CD4-positive, alpha-beta T cell treated with Interleukin-15 for 4 hours (primary cell): ENCODE measurements at regions not wholly inside any gene's neighbourhood (a gene's known extent, or its start where the extent isn't known, plus 50 kb on each side); places are given as distances from the start of the nearest gene placed in this dataset.
"Not testable (repeated sequence)": the region's sequence is repeated elsewhere in the genome, so short reads cannot be mapped to it uniquely, and the experiment has no call there.

Experiments used
- DNase-seq: peaks from one replicate; pipeline ENCODE4 v3.0.0-alpha.2; 2020; ENCODE audit warnings: low spot score

DNA sequence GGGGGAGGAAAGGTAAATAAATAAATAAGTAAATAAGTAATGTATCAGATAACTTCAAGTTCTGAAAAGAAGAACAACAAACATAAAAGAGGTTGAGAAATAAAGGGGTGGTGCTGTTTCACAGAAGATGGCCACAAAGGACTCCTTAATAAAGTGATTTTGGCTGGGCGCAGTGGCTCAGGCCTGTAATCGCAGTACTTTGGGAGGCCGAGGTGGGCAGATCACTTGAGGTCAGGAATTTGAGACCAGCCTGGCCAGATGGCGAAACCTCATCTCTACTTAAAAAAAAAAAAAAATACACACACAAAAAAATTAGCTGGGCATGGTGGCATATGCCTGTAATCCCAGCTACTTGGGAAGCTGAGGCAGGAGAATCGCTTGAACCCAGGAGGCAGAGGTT is 315.5 kb downstream of the MIAT start:
- not testable (repeated sequence) for DNase-seq

- DNase-seq, result no peak
Observed at GRCh38 chr22:26974034-26974433, 316.6 kb downstream of the MIAT start.

- no peak for DNase-seq
Observed at GRCh38 chr22:26974914-26975803, 317.8 kb downstream of the MIAT start.

DNA sequence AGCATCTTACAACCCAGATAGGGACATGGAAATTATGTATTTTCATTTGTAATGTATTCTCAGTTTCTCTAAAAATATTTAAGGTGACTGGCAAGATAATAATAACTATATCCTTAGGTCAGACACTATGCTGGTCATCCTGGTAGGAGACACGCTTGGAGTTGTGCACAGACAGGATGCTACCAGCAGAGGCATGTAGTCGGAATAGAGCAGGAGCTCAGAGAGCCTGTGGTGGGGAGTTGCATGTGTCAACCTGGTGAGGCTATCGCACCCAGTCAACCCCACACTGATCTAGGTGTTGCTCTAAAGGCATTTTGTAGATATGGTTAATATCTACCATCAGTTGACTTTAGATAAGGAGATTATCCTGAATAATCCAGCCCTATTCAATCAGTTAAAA is 318.5 kb downstream of the MIAT start:
- DNase-seq, result no peak

- no peak for DNase-seq
Observed at GRCh38 chr22:26977741-26978376, 320.5 kb downstream of the MIAT start.

DNA sequence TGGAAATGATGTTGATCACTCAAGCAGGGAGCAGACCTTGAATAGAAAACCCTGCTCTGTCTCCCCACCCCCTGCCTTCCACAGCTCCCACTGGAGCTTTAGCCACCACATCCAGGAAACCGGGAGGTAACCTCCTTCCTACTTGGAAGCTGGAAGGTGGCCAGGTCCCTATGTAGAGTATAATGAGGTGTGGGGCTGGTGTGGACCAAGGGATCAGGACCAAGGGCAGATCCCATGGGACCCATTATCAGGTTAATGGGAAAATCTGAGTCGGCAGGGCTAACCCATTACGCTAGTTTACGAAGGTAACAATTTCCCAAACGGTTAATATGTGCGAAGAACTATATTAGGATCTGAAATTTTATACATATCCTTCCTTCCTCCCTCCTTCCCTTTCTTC is 321.9 kb downstream of the MIAT start:
- no peak for DNase-seq

DNA sequence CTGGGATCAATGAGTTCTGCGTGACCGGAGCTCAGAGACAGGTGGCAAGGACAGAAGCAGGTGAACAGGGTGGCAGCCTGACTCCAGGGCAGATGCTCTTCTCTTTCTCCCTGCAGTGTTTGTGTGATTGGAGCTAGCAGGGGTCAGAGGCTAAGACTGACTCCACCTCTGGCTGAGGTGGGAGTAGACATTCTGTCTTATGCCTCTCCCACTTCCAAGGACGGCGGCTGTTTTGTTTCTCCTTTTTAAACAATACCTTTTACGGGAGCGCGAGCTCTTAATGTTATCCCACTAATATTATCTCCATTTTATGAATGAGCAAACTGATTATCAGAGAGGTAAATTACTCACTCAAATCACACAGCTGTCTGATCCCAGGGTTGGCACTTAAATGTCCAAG is 323.7 kb downstream of the MIAT start:
- no peak for DNase-seq

- DNase-seq, result no peak
Observed at GRCh38 chr22:26981541-26981940, 324.2 kb downstream of the MIAT start.

GRCh38 chr22:26983311-26983710 is 325.9 kb downstream of the MIAT start:
- DNase-seq, result no peak

- no peak for DNase-seq
Observed at GRCh38 chr22:26985206-26985605, 327.8 kb downstream of the MIAT start.

- DNase-seq, result no peak
Observed at GRCh38 chr22:26985931-26986782, 328.8 kb downstream of the MIAT start.

- no peak for DNase-seq
Observed at GRCh38 chr22:26986884-26987283, 329.5 kb downstream of the MIAT start.

DNA sequence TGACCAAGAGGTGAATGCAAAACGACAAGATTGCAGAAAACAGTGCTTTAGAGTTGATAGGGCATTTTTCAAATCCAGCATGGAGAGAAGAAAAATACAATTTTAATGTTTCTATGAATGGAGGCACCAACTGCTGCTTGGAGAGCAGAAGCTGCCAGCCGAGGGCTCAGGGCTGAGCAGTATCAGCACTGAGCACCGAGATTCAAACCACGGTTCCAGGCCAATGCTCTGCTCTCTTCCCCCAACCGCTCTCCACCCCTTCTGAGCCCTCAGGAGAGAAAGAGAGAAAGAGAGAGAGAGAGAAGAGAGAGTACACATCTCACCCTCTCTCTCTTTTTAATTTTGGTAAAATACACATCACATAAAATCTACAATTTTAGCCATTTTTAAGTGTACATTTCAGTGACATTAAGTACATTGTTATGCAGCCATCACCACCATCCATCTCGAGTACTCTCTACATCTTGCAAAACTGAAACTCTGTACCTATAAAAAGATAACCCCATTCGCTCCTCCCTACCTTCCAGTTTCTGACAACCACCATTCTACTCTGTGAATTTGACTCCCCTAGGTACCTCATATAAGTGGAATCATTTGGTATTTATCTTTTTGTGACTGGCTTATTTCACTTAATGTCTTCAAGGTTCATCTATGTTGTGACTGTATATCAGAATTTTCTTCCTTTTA is 333.3 kb downstream of the MIAT start:
- no peak for DNase-seq

DNA sequence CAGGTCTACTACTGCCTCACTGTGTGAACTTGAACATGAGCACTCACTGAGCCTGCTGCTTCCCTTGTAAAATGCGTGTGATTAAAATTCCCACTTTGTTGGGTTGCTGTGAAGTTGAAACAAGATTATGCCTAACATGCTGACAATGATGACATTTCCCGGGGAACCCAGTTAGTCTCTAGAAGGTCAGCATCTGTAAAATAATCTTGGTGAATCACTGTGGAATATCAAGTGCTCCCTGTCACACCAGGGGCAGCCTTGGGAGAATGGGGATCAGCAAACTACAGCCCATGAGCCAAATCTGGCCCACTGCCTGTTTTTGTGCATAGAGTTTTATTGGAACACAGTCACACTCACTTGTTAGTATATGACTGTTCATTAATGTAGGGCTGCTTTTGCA is 335.2 kb downstream of the MIAT start:
- no peak for DNase-seq

DNA sequence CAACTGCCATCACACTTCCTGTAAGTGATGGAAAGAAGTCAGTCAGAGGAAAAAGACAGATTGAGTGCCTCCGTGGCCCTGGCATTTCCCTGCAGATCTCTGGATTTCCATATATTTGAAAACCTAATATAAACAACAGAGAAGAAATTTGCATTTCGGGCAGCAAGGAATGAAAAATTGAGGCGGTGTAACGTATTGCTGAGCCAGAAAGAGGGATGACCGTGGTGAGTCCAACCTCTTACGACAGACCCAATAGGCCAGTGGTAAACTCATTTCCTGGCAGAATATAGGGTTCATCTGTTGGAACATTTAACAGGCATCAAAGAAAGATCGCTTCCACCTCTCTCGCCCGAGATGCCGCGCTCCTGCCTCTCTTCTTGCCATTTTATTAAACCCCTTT is 336.5 kb downstream of the MIAT start:
- DNase-seq, result no peak

DNA sequence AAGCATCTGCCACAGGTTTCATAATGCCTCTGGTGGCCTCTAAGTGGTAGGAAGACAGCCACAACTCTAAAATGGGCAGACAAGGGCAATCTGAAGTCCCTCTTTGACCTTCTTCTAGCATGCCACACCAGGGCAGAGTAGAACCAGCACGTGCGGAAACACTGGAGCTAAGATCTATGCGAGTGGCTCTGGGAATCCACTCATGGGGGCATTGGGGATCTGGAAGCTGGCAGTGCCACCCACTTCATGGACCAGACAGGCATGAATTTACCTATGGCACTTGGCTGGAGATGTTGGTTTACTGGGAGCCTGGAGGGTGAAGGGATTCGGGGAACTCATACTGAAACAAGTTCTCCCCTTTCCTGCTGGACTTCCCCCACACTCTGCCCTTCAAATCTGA is 337.4 kb downstream of the MIAT start:
- DNase-seq, result no peak

GRCh38 chr22:26995235-26995634 is 337.8 kb downstream of the MIAT start:
- DNase-seq, result no peak

GRCh38 chr22:26996154-26996553 is 338.8 kb downstream of the MIAT start:
- DNase-seq, result no peak

- DNase-seq, result no peak
Observed at GRCh38 chr22:26998129-26998528, 340.7 kb downstream of the MIAT start.

DNA sequence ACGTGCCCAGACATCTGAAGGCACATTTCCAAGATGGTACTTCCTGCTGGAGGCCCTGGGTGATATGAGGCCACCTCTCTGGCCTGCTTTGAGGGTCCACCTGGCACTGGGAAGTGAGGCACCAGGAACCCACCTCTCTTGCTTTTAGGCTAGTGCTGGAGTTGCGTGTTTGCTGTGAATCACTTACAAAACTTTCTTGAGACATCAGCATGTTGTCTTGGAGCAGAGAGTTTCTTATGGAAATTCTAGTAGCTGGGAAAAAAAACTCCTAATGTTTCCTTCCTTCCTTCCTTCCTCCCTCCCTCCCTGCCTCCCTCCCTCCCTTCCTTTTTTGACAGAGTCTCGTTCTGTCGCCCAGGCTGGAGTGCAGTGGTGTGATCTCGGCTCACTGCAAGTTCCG is 341.3 kb downstream of the MIAT start:
- no peak for DNase-seq

DNA sequence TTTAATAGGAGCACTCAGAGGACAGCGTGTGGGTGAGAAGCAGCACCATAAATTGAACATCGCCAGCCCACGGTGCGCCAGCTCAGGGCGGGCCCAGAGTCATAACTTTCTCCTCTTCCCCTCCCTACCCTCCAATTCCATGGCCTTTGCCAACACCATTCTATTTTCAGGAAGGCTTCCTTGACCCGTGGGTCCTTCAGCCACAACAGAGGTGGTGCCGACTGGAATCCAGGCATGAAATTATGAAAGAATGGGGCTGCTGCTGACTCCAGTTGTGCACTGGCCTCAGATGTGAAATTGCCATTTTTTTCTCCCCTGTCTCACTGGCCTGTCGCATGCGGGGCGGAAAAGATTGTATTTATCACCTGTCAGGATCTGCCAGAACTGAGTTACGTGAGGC is 345.9 kb downstream of the MIAT start:
- no peak for DNase-seq

DNA sequence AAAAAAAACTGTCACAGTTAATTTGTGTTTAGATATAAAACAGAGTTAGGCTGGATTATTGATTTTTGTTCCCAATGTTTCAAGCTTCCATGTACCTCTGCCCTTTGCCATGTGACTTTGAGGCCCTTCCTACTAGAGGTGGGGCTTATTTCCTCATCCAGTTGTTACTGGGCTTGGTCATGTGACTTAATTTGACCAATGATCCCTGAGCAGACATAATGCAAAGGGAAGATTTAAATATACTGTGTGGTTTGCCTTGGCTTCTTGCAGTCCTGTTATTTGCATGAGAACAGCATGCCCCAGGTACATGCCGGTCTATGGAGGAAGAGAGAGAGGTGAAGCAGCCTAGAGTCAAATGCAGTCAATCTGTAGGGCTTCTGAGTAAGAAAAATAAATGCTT is 347.0 kb downstream of the MIAT start:
- DNase-seq, result no peak
